Activated T-helper 1 cell treated with anti-CD3 and anti-CD28 coated beads, Interleukin-12 subunit alpha, Interleukin-12 subunit beta, Interleukin-2, Interleukin-4 antibody, amounts not matched to agents 30 ng/mL and 10 ng/mL and 1 ng/mL, durations not matched to agents 14 hours and 24 hours and 36 hours (primary cell): ENCODE measurements at regions not wholly inside any gene's neighbourhood (a gene's known extent, or its start where the extent isn't known, plus 50 kb on each side); places are given as distances from the start of the nearest gene placed in this dataset.

Experiments
- DNase-seq: peaks from one replicate; pipeline ENCODE4 v3.0.0; 2021; ENCODE audit warnings: low spot score
- H3K27ac Mint-ChIP-seq: one replicate; pipeline ENCODE4 v1.8.0; 2021; ENCODE audit warnings: mild to moderate bottlenecking, mixed read lengths
- H3K27me3 Mint-ChIP-seq: one replicate; pipeline ENCODE4 v1.8.0; 2022; ENCODE audit warnings: mild to moderate bottlenecking, moderate library complexity, mixed read lengths; ENCODE audit not compliant: insufficient read depth
- H3K36me3 Mint-ChIP-seq: one replicate; pipeline ENCODE4 v1.8.0; 2021; ENCODE audit warnings: low read depth, mixed read lengths
- H3K4me1 Mint-ChIP-seq: one replicate; pipeline ENCODE4 v1.8.0; 2021; ENCODE audit warnings: low read depth, mixed read lengths
- H3K4me3 Mint-ChIP-seq: one replicate; pipeline ENCODE4 v1.8.0; 2021; ENCODE audit warnings: mild to moderate bottlenecking, moderate library complexity, mixed read lengths
- H3K9me3 Mint-ChIP-seq: one replicate; pipeline ENCODE4 v1.8.0; 2021; ENCODE audit warnings: mixed read lengths
- intact Hi-C: fragments of 100-400 bp; cut with micrococcal nuclease; formaldehyde crosslinking; loops from one replicate; pipeline ENCODE4 v1.15.1; 2024

DNA sequence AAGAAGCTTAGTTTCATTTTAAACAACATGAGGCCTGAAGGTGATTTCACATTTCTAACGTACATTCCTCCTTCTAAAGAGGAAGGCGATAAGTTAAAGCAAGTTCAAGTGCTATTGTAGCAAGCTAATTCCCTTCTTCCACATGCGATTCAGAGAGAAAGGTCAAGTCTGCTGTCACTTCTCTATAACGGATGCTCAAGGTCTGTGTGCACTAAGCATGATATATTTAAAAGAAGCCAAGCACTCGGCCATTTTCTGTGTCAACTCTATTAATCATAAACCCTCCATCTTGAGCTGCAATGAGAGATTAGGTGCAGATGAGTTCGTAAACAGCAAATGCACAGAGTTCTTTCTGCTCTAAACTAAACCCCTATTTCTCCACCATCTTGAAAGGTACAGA, 568.8 kb upstream of the ZFHX3 start:
- no peaks in the 10 kb centered on the region for H3K4me1 Mint-ChIP-seq
- no peaks in the 10 kb centered on the region for H3K27me3 Mint-ChIP-seq
- H3K9me3 Mint-ChIP-seq: no peaks in the 10 kb centered on the region
- intact Hi-C loops: no loop called here
- H3K27ac Mint-ChIP-seq: no peak overlapping the region
- no peak overlapping the region for H3K4me3 Mint-ChIP-seq
- H3K36me3 Mint-ChIP-seq: no peaks in the 10 kb centered on the region
- DNase-seq: no peak

DNA sequence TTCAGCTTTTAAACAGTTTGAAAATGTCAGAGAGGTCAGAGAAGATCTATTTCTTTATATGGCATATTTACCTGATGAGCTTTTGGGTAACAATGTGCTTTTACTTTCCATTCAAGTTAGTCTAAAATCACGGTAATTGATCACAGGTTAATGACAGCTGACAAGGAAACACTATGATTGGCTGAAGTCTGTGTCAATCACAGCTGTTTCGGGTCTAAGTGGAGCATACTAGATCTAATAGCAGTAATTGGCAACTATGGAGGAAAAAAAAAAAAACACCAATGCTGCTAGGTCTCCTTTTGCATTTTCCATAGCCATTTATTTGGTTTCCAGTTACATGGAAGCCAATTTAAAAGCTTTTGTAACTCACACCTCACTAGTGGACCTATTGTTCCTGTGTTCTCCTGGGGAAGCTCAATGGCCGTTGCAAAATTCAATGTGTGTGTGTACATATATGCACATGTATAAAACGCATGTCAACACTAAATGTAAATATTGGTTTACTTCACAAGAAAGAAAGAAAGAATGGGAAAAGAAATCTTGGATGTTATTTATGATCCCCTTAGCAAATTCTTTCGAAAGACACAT, 568.3 kb upstream of the ZFHX3 start:
- DNase-seq: no peak
- Mint-ChIP-seq H3K9me3 (no peaks in the 10 kb centered on the region), H3K4me1 (no peaks in the 10 kb centered on the region), H3K27ac (no peak overlapping the region), H3K36me3 (no peaks in the 10 kb centered on the region), H3K4me3 (no peak overlapping the region), H3K27me3 (no peaks in the 10 kb centered on the region)
- intact Hi-C loops: no loop called here

DNA sequence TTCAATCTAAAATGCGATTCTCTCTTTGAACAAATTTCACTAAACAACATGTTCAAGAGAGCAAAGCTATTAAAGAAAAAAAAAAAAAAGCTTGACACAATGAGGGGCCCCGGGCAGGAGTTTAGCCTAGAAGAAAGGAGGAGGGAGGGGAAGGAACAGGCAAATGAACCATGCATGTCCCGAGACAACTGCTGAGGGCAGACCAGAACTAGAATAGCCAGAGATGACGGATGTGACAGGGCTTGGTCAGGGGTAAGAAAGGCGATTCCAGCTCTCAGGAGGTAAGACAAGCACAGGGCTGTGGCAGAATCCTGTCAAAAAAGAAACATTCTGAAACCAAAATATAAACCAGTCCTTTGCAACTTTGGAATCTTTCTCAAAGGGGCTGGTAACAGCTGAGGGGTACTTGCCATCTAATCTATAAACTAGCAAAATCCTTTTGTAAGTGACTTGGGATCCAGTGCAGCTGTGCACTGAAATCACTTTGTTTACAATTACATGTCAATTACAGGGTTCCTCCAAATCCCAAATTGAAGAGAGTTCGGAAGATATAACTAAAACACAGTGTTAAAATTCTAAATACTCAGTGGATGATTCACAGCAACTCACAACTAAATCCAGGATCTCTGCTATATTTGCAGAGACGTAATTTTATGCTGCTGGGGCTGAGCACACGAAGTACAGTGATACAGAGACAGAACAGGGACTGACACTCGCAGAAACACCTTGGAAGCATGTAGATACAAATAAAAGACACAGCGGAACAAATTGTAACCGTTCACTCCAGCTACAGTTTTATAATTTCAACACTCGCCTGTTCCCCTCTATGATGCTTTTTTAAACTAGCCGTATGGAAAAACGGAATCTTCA, 567.4 kb upstream of the ZFHX3 start:
- Mint-ChIP-seq H3K9me3 (no peaks in the 10 kb centered on the region), H3K4me1 (no peaks in the 10 kb centered on the region), H3K36me3 (no peaks in the 10 kb centered on the region), H3K27me3 (peaks cover 3% of the 10 kb centered on the region), H3K4me3 (no peak overlapping the region), H3K27ac (no peak overlapping the region)
- no peak for DNase-seq
- intact Hi-C loops: no loop called here

DNA sequence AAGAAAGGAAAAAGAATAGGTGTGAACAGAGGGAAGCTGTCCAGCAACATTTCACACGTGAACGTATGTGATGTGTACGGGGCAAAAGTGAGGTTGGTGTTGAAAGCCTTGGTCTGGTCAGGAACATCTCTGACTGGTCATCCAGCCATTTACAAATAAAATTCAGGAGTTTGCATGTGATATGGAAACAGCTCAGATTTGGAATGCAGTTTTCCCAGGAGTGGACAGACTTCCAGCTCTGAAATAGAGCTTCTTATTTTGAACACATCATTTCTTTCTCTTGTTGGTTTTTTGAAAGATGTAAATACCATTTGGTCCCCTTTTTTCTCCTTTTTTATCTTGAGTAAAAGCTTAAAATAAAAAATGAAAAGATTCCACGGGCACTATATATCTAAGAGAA, 566.2 kb upstream of the ZFHX3 start:
- no peak for DNase-seq
- intact Hi-C loops: no loop called here
- H3K9me3 Mint-ChIP-seq: no peaks in the 10 kb centered on the region
- H3K27me3 Mint-ChIP-seq: peaks cover 3% of the 10 kb centered on the region
- H3K36me3 Mint-ChIP-seq: no peaks in the 10 kb centered on the region
- no peaks in the 10 kb centered on the region for H3K4me1 Mint-ChIP-seq
- no peak overlapping the region for H3K27ac Mint-ChIP-seq
- H3K4me3 Mint-ChIP-seq: no peak overlapping the region

DNA sequence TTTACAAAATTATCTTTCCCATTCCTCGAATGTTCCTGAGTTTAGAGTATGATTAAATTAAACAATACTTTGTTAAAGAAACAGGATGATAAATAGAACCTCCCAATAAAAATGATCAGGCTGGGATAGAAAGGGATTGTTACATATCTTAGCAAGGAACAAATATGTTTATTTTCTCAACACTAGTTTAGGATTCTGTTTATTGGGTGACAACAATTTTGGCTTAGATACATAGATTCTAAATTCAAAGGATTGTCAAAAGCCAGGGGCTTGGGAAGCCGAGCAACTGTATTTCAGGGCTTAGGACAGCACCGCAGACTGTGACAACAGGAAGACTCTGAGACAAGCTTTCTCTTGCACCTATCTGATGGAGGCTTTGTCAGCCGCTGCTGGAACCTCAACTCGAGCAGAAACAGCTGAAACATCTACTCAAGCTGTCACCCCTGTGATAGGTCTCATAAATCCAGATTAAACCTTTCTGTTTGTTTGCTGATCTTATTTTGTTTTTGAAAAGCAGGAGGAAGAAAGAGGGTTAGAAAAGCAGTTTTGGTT, 562.8 kb upstream of the ZFHX3 start:
- Mint-ChIP-seq H3K27ac (no peak overlapping the region), H3K4me1 (no peaks in the 10 kb centered on the region), H3K36me3 (no peaks in the 10 kb centered on the region), H3K27me3 (peaks cover 3% of the 10 kb centered on the region), H3K4me3 (no peak overlapping the region), H3K9me3 (no peaks in the 10 kb centered on the region)
- DNase-seq: no peak
- intact Hi-C loops: no loop called here

DNA sequence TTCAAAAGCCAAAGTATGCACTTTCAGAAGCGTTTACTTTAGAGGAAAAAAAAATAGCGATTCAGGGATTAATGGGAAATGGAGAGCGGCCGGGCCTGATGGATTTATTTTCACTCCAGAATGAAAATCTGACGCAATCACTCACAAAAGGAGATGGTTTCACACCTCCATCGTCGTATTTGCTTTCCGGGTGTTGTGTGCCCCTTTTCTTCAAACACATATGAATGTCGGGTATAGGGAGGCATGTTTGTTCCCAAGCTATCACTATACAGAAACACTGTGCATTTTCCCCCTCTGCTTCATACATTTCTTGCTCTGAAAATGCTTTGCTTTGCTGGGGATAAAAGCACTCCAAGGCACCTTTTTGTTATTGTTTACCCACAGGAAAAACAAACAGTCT, 562.2 kb upstream of the ZFHX3 start:
- Mint-ChIP-seq H3K27me3 (peaks cover 3% of the 10 kb centered on the region), H3K27ac (no peak overlapping the region), H3K4me1 (no peaks in the 10 kb centered on the region), H3K36me3 (no peaks in the 10 kb centered on the region), H3K4me3 (no peak overlapping the region), H3K9me3 (peaks cover 2% of the 10 kb centered on the region)
- intact Hi-C loops: no loop called here
- DNase-seq: no peak

DNA sequence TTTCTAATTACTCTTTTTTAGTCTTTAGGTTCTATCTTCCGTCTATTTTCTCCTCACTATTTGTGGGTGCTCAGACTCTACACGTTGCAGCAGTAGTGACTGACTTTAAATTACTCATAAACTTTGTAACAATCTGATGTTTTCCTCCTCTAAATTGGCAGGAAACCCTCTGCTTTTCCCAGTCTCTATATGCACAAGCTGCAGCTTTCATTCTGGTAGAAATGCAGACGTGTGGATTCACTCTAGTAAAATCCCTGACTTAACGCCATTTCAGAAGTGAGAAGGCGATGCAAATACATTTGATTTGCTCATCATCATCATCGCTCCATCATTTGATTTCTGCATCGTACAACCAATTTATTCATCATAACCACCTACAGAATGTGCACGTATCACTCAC, 561.0 kb upstream of the ZFHX3 start:
- H3K27ac Mint-ChIP-seq: no peak overlapping the region
- no peak for DNase-seq
- peaks cover 3% of the 10 kb centered on the region for H3K27me3 Mint-ChIP-seq
- intact Hi-C loops: no loop called here
- H3K4me1 Mint-ChIP-seq: no peaks in the 10 kb centered on the region
- H3K36me3 Mint-ChIP-seq: no peaks in the 10 kb centered on the region
- peaks cover 4% of the 10 kb centered on the region for H3K9me3 Mint-ChIP-seq
- H3K4me3 Mint-ChIP-seq: no peak overlapping the region

DNA sequence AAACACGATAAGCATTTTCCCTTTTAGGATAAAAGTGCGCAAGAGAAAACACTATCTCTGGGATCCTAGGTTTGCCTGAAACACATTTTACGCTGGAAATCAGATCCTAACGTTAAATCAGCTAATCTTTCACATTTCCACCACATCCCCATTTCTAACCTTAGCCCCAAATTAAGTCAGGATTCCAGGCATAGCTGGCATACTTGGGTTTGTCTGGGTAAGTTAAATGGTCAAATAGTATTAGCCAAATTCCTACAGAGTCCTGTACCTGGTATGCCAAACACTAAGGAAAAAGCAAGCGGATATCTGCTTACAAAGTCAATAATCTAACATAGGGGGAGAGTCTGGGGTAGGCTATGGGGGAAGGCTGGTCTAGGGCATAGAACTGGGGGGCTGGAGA, 557.4 kb upstream of the ZFHX3 start:
- H3K27me3 Mint-ChIP-seq: no peaks in the 10 kb centered on the region
- H3K27ac Mint-ChIP-seq: no peak overlapping the region
- no peaks in the 10 kb centered on the region for H3K4me1 Mint-ChIP-seq

DNA sequence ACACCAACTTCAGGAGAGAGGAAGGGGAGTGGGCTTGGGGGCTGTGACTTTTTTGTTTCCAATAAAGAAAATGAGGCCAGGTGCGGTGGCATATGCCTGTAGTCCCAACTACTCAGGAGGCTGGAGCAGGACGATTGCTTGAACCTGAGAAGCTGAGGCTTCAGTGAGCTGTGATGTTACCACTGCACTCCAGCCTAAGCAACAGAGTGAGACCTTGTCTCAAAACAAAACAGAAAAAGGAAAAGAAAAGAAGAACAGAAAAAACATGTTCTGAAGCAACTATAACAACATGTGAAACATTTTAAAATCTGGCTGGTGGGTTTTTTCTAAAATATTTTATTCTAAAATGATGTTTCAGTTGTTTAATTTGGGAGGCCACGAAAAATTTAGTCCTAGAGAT, 554.0 kb upstream of the ZFHX3 start:
- Mint-ChIP-seq H3K9me3 (peaks cover 8% of the 10 kb centered on the region), H3K36me3 (no peaks in the 10 kb centered on the region), H3K27ac (no peak overlapping the region), H3K27me3 (no peaks in the 10 kb centered on the region), H3K4me3 (no peak overlapping the region), H3K4me1 (no peaks in the 10 kb centered on the region)
- no peak for DNase-seq
- intact Hi-C loops: no loop called here

More for the DNA sequence above, 557.4 kb upstream of the ZFHX3 start:
- no peak for DNase-seq
- intact Hi-C loops: no loop called here
- Mint-ChIP-seq H3K36me3 (no peaks in the 10 kb centered on the region), H3K4me3 (no peak overlapping the region), H3K9me3 (peaks cover 8% of the 10 kb centered on the region)

DNA sequence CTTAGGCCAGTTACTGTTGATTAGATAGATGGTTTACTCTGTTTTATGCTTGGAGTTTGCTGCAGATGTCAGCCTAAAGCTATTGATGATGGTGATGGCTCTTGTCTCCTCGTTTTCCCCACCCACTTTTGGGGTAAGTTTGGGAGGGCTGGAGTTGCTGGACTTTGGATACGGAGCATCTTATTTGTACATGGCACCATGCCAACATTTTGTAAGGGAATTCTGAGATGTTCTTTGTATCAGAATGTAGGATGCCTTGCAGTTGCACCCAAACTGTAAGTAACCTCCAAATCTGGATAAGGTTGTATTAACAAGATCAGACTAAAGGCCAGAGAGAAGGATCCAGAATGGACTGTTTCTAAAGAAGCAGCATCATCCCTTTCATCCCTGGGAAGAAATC, 551.9 kb upstream of the ZFHX3 start:
- no peak overlapping the region for H3K27ac Mint-ChIP-seq
- H3K9me3 Mint-ChIP-seq: peaks cover 4% of the 10 kb centered on the region
- intact Hi-C loops: no loop called here
- DNase-seq: no peak
- no peaks in the 10 kb centered on the region for H3K36me3 Mint-ChIP-seq
- H3K4me1 Mint-ChIP-seq: no peaks in the 10 kb centered on the region
- H3K4me3 Mint-ChIP-seq: no peak overlapping the region
- no peaks in the 10 kb centered on the region for H3K27me3 Mint-ChIP-seq

DNA sequence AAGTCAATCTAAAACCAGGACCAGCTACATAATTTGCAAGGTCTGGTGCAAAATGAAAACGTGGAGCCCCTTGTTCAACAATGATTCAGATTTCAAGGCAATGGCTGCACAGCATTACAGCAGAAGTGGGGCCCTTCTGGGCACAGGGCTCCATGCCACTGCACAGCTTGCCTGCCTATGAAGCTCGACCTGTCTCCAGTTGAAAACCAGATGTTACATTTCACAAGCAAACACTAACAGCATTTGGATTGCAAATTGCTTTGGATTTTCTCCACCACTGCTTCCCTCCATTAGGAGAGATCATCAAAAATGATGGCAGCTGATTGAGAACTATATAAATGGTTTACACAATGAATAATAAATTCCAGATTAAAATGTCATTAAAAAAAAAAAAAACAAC, 551.4 kb upstream of the ZFHX3 start:
- Mint-ChIP-seq H3K4me3 (no peak overlapping the region), H3K27ac (no peak overlapping the region), H3K9me3 (peaks cover 4% of the 10 kb centered on the region), H3K27me3 (no peaks in the 10 kb centered on the region), H3K4me1 (no peaks in the 10 kb centered on the region), H3K36me3 (no peaks in the 10 kb centered on the region)
- DNase-seq: no peak
- intact Hi-C loops: no loop called here

DNA sequence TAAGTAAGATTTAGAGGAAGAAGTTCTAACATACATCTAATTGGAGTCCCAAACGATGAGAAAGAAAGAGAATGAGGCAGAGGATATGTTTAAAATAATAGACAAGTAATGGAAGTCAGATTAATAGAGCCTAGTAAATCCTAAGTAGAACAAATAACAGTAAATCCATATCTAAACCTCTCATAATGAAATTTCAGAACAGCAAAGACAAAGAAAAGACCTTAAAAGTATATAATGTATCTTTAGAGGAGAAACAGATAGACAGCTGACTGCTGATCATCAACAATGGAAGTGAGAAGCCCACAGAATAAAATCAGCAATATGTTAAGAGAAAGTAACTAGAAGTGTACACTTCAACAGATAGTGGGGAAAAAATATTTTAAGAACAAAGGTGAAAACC, 536.2 kb upstream of the ZFHX3 start:
- Mint-ChIP-seq H3K4me1 (no peaks in the 10 kb centered on the region), H3K9me3 (peaks cover 8% of the 10 kb centered on the region), H3K4me3 (no peak overlapping the region), H3K36me3 (no peaks in the 10 kb centered on the region), H3K27me3 (no peaks in the 10 kb centered on the region), H3K27ac (no peak overlapping the region)
- DNase-seq: no peak
- intact Hi-C loops: no loop called here

DNA sequence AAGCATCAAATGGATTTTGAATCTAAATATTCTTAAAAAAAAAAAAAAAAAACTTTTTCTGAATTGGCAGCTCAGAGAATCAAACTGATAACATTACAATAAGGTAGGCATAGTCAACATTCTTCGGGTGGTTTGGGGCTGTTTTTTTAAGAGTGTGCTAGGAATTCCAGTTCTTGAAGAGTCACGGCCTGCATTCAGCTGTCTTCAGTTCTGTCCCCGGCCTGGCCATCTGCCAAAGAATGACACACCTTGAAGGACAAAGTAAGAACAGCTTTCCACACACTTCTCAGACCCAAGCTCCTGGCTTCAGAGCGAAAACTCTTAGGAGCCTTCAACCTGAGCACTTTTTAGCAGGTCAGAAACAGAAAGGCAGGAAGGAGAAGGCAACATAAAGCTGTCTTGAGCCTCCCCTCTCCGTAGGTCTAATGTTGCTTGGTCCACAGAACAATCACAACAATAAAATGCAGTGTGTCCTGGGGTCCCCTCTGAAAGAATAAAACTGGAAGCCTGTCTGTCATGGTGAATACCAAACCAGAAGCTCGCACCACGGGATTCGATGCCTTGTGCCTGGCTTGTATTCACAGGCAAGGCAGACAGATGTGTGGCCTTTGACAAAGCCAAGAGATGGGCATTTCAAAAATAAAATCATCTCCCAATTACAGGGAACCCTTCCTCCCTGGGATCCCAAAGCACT, 524.4 kb upstream of the ZFHX3 start:
- no peaks in the 10 kb centered on the region for H3K4me1 Mint-ChIP-seq
- DNase-seq: no peak
- no peaks in the 10 kb centered on the region for H3K36me3 Mint-ChIP-seq
- intact Hi-C loops: no loop called here
- no peaks in the 10 kb centered on the region for H3K27me3 Mint-ChIP-seq
- no peak overlapping the region for H3K27ac Mint-ChIP-seq
- H3K4me3 Mint-ChIP-seq: no peak overlapping the region
- no peaks in the 10 kb centered on the region for H3K9me3 Mint-ChIP-seq
